A549 (cell line): ENCODE measurements at regions not wholly inside any gene's neighbourhood (a gene's known extent, or its start where the extent isn't known, plus 50 kb on each side); places are given as distances from the start of the nearest gene placed in this dataset.

Source experiments
- ATAC-seq, 2 experiments: fragments of 200-7000 bp in 1 of 2; fragments of >200 bp in 1 of 2; cut with Nextera tagmentation in 1 of 2; cut with Tn5 transposase in 1 of 2; 3 replicates each; pipeline versions ENCODE4 v1.8.0 to v1.9.1; 2018 to 2020; ENCODE audit warnings: mild to moderate bottlenecking in 1 of 2, moderate library complexity in 1 of 2
- CTCF ChIA-PET: fragments of 300-600 bp; sonication (Branson Sonifier 250); formaldehyde crosslinking; extraction: SDS; loops from one replicate; lab custom pipeline; 2021; ENCODE audit warnings: antibody characterized with exemption, inconsistent platforms; lab: Yijun Ruan, JAX
- POLR2A ChIA-PET: fragments of 350-600 bp; formaldehyde crosslinking; extraction: SDS; loops from one replicate; lab custom pipeline; 2021; ENCODE audit warnings: antibody characterized with exemption, inconsistent platforms; lab: Yijun Ruan, JAX
- DNase-seq, 2 experiments: peaks; one replicate each; pipeline versions ENCODE4 v3.0.0 to v3.0.0-alpha.2; 2011 to 2016; ENCODE audit warnings: low read depth in 1 of 2, low spot score in 1 of 2
- FAIRE-seq: peaks from 2 replicates; lab custom pipeline; 2011; peaks lifted over from hg19 to GRCh38; lab: Jason Lieb, UNC
- H3K27ac ChIP-seq, 2 experiments: fragments of >200 bp; sonication (Bioruptor Twin); formaldehyde crosslinking; 3 replicates each; pipeline ENCODE4 v1.5.1; 2016 to 2017
- H3K4me1 ChIP-seq: fragments of >200 bp; sonication (Bioruptor Twin); formaldehyde crosslinking; 3 replicates; pipeline ENCODE4 v1.6.1; 2016
- H3K4me2 ChIP-seq: fragments of >200 bp; sonication (Bioruptor Twin); formaldehyde crosslinking; 3 replicates; pipeline ENCODE4 v1.6.1; 2016
- H3K4me3 ChIP-seq: fragments of >200 bp; sonication (Bioruptor Twin); formaldehyde crosslinking; 3 replicates; pipeline ENCODE4 v1.5.1; 2016
- H3K9me3 ChIP-seq: fragments of >200 bp; sonication (Bioruptor Twin); formaldehyde crosslinking; 3 replicates; pipeline ENCODE4 v1.6.1; 2016
- CBX8 ChIP-seq: fragments of 200-600 bp; sonication (generic); IDR thresholded peaks from 2 replicates; pipeline ENCODE4 v1.6.1; 2016
- CEBPB ChIP-seq, 2 experiments: fragments of >200 bp in 1 of 2; sonication (Bioruptor Twin) in 1 of 2; formaldehyde crosslinking in 1 of 2; IDR thresholded peaks; 2 replicates each; pipeline ENCODE4 v1.6.1; 2012 to 2016
- EHF ChIP-seq: fragments of 250-450 bp; sonication (Bioruptor Pico); IDR thresholded peaks from 2 replicates; pipeline ENCODE4 v1.5.0; 2020; ENCODE audit warnings: mild to moderate bottlenecking
- FOSB ChIP-seq: fragments of 250-450 bp; sonication (Bioruptor Pico); IDR thresholded peaks from 2 replicates; pipeline ENCODE4 v1.5.0; 2020; ENCODE audit warnings: mild to moderate bottlenecking, moderate library complexity
- HDAC2 ChIP-seq: fragments of 200-600 bp; sonication (generic); IDR thresholded peaks from 2 replicates; pipeline ENCODE4 v1.6.1; 2016
- HEYL ChIP-seq: fragments of 250-450 bp; sonication (Bioruptor Pico); IDR thresholded peaks from 2 replicates; pipeline ENCODE4 v1.8.0; 2021; ENCODE audit warnings: mild to moderate bottlenecking, moderate library complexity
- JUN ChIP-seq, 2 experiments: fragments of >200 bp; sonication (Bioruptor Twin); formaldehyde crosslinking; IDR thresholded peaks; 2 replicates in 1 of 2; 3 replicates in 1 of 2; pipeline ENCODE4 v1.6.1; 2016 to 2017
- MAZ ChIP-seq: fragments of 150-350 bp; IDR thresholded peaks from 2 replicates; pipeline ENCODE4 v1.6.1; 2014; ENCODE audit warnings: antibody characterized with exemption, low read depth, low read length, borderline replicate concordance
- MYC ChIP-seq: IDR thresholded peaks from 2 replicates; pipeline ENCODE4 v1.6.1; 2012; ENCODE audit warnings: mild to moderate bottlenecking, inconsistent platforms, low read length, improper control_type of control experiment, borderline replicate concordance
- NR3C1 ChIP-seq: fragments of >200 bp; sonication (Bioruptor Twin); formaldehyde crosslinking; IDR thresholded peaks from 3 replicates; pipeline ENCODE4 v1.6.1; 2017
- RARB ChIP-seq: fragments of 250-450 bp; sonication (Bioruptor Pico); IDR thresholded peaks from 2 replicates; pipeline ENCODE4 v1.8.0; 2021; ENCODE audit warnings: mild to moderate bottlenecking, moderate library complexity
- RCOR1 ChIP-seq: fragments of 150-350 bp; IDR thresholded peaks from 2 replicates; pipeline ENCODE4 v1.6.1; 2014; ENCODE audit warnings: antibody characterized with exemption, low read length, low read depth
- ZFP36 ChIP-seq: fragments of 450-650 bp; IDR thresholded peaks from 2 replicates; pipeline ENCODE4 v1.6.1; 2014; ENCODE audit warnings: borderline replicate concordance; ENCODE audit not compliant: partially characterized antibody
- ZNF302 ChIP-seq: fragments of 250-450 bp; sonication (Bioruptor Pico); IDR thresholded peaks from 2 replicates; pipeline ENCODE4 v1.9.0; 2021; ENCODE audit warnings: inconsistent platforms, mild to moderate bottlenecking, moderate library complexity
- WGBS: methylation state at CpG from one replicate; pipeline ENCODE4 v1.1.6; 2017; ENCODE audit errors: missing lambda C conversion rate; 5-methylcytosine and 5-hydroxymethylcytosine counted together
- TF ChIP-seq, protein P1 (sequence below): fragments of 450-650 bp; IDR thresholded peaks from 2 replicates; pipeline ENCODE4 v1.6.1; 2014; ENCODE audit warnings: antibody characterized with exemption
- TF ChIP-seq, protein P2 (sequence below): fragments of >200 bp; sonication (Bioruptor Twin); formaldehyde crosslinking; IDR thresholded peaks from 3 replicates; pipeline ENCODE4 v1.6.1; 2016

DNA sequence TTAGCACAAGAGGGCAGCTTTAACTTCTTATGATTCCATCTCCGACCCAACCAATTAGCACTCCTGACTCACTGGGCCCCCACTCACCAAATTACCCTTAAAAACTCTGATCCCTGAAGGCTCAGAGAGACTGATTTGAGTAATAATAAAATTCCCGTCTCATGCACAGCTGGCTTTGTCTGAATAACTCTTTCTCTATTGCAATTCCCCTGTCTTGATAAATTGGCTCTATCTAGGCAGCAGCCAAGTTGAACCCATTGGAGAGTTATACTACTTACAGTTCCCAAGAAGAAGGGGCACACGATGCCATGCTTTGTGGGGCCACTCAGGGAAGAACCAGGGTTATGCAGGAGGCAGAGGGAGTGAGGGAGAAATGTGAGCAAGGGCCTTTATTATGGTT is 632.8 kb downstream of the TSN start:
- no peak for ATAC-seq
- WGBS, result 0% methylated on average over 3 of the region's 3 CpGs
- H3K27ac ChIP-seq, result no peak overlapping the region
- H3K9me3 ChIP-seq, result no peaks in the 10 kb centered on the region; the same call in 2 of the 3 replicates
- CTCF ChIA-PET, result no interaction called here
- H3K4me3 ChIP-seq, result no peak overlapping the region
- POLR2A ChIA-PET, result no interaction called here
- H3K4me2 ChIP-seq, result no peak overlapping the region
- TF ChIP-seq FOSB, result no peak
- no peak for TF ChIP-seq EHF
- DNase-seq, result no peak
- no peak for FAIRE-seq
- H3K4me1 ChIP-seq, result no peaks in the 10 kb centered on the region

DNA sequence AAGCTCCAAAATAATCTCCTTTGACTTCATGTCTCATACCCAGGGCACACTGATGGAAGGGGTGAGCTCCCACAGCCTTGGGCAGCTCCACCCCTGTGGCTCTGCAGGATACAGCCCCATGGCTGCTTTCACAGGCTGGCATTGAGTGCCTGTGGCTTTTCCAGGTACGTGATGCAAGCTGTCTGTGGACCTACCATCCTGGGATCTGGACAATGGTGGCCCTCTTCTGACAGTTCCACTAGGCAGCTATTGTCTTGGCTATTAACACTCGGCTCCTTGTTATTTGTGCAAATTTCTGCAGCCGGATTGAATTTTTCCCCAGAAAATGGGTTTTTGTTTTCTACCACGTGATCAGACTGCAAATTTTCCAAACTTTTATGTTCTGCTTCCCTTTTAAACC is 634.2 kb downstream of the TSN start:
- ATAC-seq (no peak), FAIRE-seq (no peak), DNase-seq (no peak)
- Histone ChIP-seq H3K4me3 (no peak overlapping the region), H3K4me2 (no peak overlapping the region), H3K27ac (no peak overlapping the region)
- no peak for TF ChIP-seq HEYL
- TF ChIP-seq, all 56 proteins: peak for 0
- Histone ChIP-seq H3K9me3 (no peaks in the 10 kb centered on the region; the same call in 2 of the 3 replicates), H3K4me1 (no peaks in the 10 kb centered on the region)
- CTCF ChIA-PET, result no interaction called here
- 6% methylated on average over 4 of the region's 4 CpGs for WGBS
- POLR2A ChIA-PET, result no interaction called here

DNA sequence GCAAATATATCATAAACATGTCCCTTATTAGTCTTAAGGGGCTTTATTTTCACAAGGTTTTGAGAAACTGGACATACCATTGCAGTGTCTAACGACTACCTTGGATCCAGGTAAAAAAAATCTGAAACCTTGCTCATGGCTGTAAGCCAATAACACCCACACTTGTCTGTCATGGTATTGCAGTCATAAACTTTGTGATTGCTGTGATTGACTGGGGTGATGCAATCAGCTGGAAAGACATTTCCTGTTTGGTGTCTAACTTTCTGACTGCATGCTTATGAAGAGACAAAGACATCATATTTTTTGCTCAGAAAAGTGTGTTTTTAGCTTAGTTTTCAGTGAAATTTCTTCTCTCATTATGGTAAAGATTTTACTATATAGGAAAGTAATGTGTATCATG is 635.0 kb downstream of the TSN start:
- Histone ChIP-seq H3K4me1 (no peaks in the 10 kb centered on the region), H3K27ac (no peak overlapping the region), H3K9me3 (no peaks in the 10 kb centered on the region; the same call in 2 of the 3 replicates), H3K4me3 (no peak overlapping the region), H3K4me2 (no peak overlapping the region)
- no peak for DNase-seq
- no peak for TF ChIP-seq ZNF302 (CRISPR knock-in tag)
- TF ChIP-seq CBX8, result no peak
- TF ChIP-seq, protein P1, sequence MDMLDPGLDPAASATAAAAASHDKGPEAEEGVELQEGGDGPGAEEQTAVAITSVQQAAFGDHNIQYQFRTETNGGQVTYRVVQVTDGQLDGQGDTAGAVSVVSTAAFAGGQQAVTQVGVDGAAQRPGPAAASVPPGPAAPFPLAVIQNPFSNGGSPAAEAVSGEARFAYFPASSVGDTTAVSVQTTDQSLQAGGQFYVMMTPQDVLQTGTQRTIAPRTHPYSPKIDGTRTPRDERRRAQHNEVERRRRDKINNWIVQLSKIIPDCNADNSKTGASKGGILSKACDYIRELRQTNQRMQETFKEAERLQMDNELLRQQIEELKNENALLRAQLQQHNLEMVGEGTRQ, result no peak
- no peak for TF ChIP-seq MYC
- no peak for TF ChIP-seq RCOR1
- no peak for TF ChIP-seq NR3C1
- TF ChIP-seq MAZ, result no peak
- TF ChIP-seq, protein P2, sequence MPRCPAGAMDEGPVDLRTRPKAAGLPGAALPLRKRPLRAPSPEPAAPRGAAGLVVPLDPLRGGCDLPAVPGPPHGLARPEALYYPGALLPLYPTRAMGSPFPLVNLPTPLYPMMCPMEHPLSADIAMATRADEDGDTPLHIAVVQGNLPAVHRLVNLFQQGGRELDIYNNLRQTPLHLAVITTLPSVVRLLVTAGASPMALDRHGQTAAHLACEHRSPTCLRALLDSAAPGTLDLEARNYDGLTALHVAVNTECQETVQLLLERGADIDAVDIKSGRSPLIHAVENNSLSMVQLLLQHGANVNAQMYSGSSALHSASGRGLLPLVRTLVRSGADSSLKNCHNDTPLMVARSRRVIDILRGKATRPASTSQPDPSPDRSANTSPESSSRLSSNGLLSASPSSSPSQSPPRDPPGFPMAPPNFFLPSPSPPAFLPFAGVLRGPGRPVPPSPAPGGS, result no peak
- TF ChIP-seq HEYL, result no peak
- TF ChIP-seq HDAC2, result no peak
- no peak for ATAC-seq
- ChIA-PET CTCF (no interaction called here), POLR2A (no interaction called here)
- no peak for FAIRE-seq
- 0% methylated on average over 1 of the region's 1 CpG for WGBS

DNA sequence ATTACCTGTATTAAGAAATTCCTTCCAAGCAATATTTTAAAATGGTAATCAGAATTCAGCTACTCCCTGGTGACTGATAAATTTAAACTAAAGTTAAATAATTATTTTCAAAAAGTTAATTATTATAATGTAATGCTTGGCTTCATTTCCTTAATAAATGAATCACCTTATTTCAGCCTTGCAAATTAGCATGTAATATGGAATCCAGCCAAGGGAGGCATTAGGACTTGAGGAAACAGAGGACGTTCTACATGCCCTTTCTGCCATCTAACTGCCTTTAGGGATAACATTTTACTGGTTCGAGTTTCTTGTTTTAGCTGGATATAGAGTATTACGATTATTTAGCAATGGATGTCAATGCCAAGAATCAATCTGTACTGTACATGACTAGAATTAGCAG is 636.3 kb downstream of the TSN start:
- ChIA-PET CTCF (no interaction called here), POLR2A (no interaction called here)
- TF ChIP-seq RCOR1, result no peak
- no peak for TF ChIP-seq ZFP36
- TF ChIP-seq CEBPB (IDR thresholded peaks at IDR 0.05), result no peak
- TF ChIP-seq RARB (CRISPR knock-in tag), result no peak
- Histone ChIP-seq H3K4me2 (no peak overlapping the region), H3K4me3 (no peak overlapping the region), H3K9me3 (no peaks in the 10 kb centered on the region; the same call in 2 of the 3 replicates), H3K27ac (no peak overlapping the region), H3K4me1 (no peaks in the 10 kb centered on the region)
- no peak for DNase-seq
- FAIRE-seq, result no peak
- 5% methylated on average over 3 of the region's 3 CpGs for WGBS
- no peak for ATAC-seq

DNA sequence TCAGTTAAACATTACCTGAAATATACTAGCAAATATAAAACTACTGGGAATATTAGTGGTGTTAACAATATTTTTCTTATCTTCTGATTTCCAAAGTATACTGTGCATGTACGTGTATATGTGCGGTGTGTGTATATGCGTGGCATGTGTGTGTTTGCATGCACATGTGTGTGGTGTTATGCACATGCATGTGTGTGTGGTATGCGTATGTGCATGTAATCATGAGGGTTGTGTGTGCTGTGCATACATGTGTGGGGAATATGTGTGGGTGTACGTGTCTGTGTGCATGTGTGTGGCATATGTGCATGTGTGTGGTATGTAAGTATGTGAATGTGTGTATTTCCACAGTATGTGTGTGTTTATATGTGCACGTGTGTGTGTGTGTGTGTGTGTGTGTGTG is 640.2 kb downstream of the TSN start:
- H3K4me3 ChIP-seq, result no peak overlapping the region
- no peak overlapping the region for H3K27ac ChIP-seq
- no peak for DNase-seq
- no peaks in the 10 kb centered on the region; the same call in 2 of the 3 replicates for H3K9me3 ChIP-seq
- 26% methylated on average over 6 of the region's 6 CpGs for WGBS
- H3K4me2 ChIP-seq, result no peak overlapping the region
- no peak for TF ChIP-seq JUN (IDR thresholded peaks at IDR 0.05)
- TF ChIP-seq, all 56 proteins: peak for 0
- ChIA-PET POLR2A (no interaction called here), CTCF (no interaction called here)
- FAIRE-seq (no peak), ATAC-seq (no peak)
- no peaks in the 10 kb centered on the region for H3K4me1 ChIP-seq
